Transverse colon (tissue), 4 donors: ENCODE measurements at regions not wholly inside any gene's neighbourhood (a gene's known extent, or its start where the extent isn't known, plus 50 kb on each side); places are given as distances from the start of the nearest gene placed in this dataset.

Experiments
- DNase-seq: peaks from one replicate; pipeline ENCODE4 v3.0.0-alpha.2; 2019
- H3K27ac ChIP-seq, 4 donors: fragments of 200-600 bp; sonication (generic); 2 replicates each; pipeline ENCODE4 v1.5.1; 2016 to 2018; ENCODE audit warnings: inconsistent platforms in 4 of 4
- H3K27me3 ChIP-seq: fragments of 200-600 bp; sonication (generic); 2 replicates; pipeline ENCODE4 v1.5.1; 2017; ENCODE audit warnings: inconsistent platforms
- H3K36me3 ChIP-seq, 4 donors: fragments of 200-600 bp; sonication (generic); 2 replicates each; pipeline ENCODE4 v1.5.1; 2017 to 2019; ENCODE audit warnings: inconsistent platforms in 4 of 4
- H3K4me1 ChIP-seq, 4 donors: fragments of 200-600 bp; sonication (generic); 2 replicates each; pipeline ENCODE4 v1.5.1; 2017 to 2020; ENCODE audit warnings: inconsistent platforms in 4 of 4
- H3K4me3 ChIP-seq, 4 donors: fragments of 200-600 bp; sonication (generic); 1 replicate in 1 of 4; 2 replicates in 3 of 4; pipeline versions ENCODE4 v1.5.1 to v1.6.1; 2017 to 2019; ENCODE audit warnings: inconsistent platforms in 4 of 4
- H3K9me3 ChIP-seq, 2 donors: fragments of 200-600 bp; sonication (generic); 2 replicates each; pipeline ENCODE4 v1.5.1; 2017 to 2019; ENCODE audit warnings: inconsistent platforms in 2 of 2
- CTCF ChIP-seq, 5 experiments: fragments of 200-600 bp in 3 of 5; fragments of 450-650 bp in 2 of 5; sonication (generic) in 3 of 5; IDR thresholded peaks; 1 replicate in 2 of 5; 2 replicates in 3 of 5; pipeline ENCODE4 v1.5.1; 2016 to 2017; ENCODE audit warnings: antibody characterized with exemption in 5 of 5, inconsistent platforms in 3 of 5, mild to moderate bottlenecking in 2 of 5, moderate library complexity in 1 of 5
- EP300 ChIP-seq: sonication (generic); formaldehyde crosslinking; IDR thresholded peaks from one replicate; pipeline ENCODE4 v1.6.1; 2017; ENCODE audit warnings: antibody characterized with exemption, low read depth
- POLR2A ChIP-seq: fragments of 450-650 bp; IDR thresholded peaks from one replicate; pipeline ENCODE4 v1.6.1; 2016; ENCODE audit warnings: antibody characterized with exemption, mild to moderate bottlenecking, moderate library complexity
- POLR2AphosphoS5 ChIP-seq, 3 donors: sonication (generic); formaldehyde crosslinking; IDR thresholded peaks; one replicate each; pipeline ENCODE4 v1.6.1; 2016; ENCODE audit warnings: antibody characterized with exemption in 3 of 3
- WGBS, 2 donors: methylation state at CpG; one replicate each; pipeline ENCODE4 v1.1.5; 2018; ENCODE audit warnings: low coverage in 1 of 2; 5-methylcytosine and 5-hydroxymethylcytosine counted together
- in situ Hi-C, 4 donors: fragments of 200-750 bp; cut with MboI; loops; one replicate each; pipeline versions ENCODE4 v1.15.0 to v1.15.1; 2017; ENCODE audit warnings: low sequenced_read_pairs in 3 of 4, low pct_ligation_motif_present in 1 of 4, low pct_unique_long_range_greater_than_20kb in 1 of 4
- intact Hi-C: fragments of 100-400 bp; cut with DNase I; formaldehyde crosslinking; loops from one replicate; pipeline ENCODE4 v1.15.1; 2023; ENCODE audit warnings: low total_unique reads

- Histone ChIP-seq H3K27me3 (no peaks in the 10 kb centered on the region), H3K4me3 (no peak overlapping the region), H3K27ac (no peak overlapping the region), H3K36me3 (no peaks in the 10 kb centered on the region), H3K4me1 (no peaks in the 10 kb centered on the region), H3K9me3 (peaks cover 21 to 29% of the 10 kb centered on the region in 2 donors)
- intact Hi-C loops, result no loop called here
- in situ Hi-C loops, result no loop called here
- no peak for DNase-seq
- TF ChIP-seq EP300, result no peak
- no peak for TF ChIP-seq POLR2A
- TF ChIP-seq POLR2AphosphoS5 (IDR thresholded peaks at IDR 0.05), result no peak
- no peak for TF ChIP-seq CTCF (IDR thresholded peaks at IDR 0.05)
Measured at GRCh38 chr4:148530114-148530513, 87.9 kb upstream of the NR3C2 start.

GRCh38 chr4:148527571-148527970 lies 85.4 kb upstream of the NR3C2 start:
- DNase-seq, result no peak
- no peak overlapping the region for H3K4me3 ChIP-seq

GRCh38 chr4:148522995-148523394 lies 80.8 kb upstream of the NR3C2 start:
- intact Hi-C loops, result no loop called here
- 84 to 87% methylated on average over 4 of the region's 4 CpGs for WGBS, 2 donors
- no peak for TF ChIP-seq POLR2AphosphoS5 (IDR thresholded peaks at IDR 0.05)
- TF ChIP-seq EP300, result no peak
- TF ChIP-seq POLR2A, result no peak
- no peak for TF ChIP-seq CTCF (IDR thresholded peaks at IDR 0.05)

More at GRCh38 chr4:148527571-148527970, 85.4 kb upstream of the NR3C2 start:
- in situ Hi-C loops, result no loop called here
- Histone ChIP-seq H3K36me3 (no peaks in the 10 kb centered on the region), H3K27me3 (no peaks in the 10 kb centered on the region), H3K4me1 (no peaks in the 10 kb centered on the region), H3K9me3 (peaks cover 0 to 4% of the 10 kb centered on the region in 2 donors), H3K27ac (no peak overlapping the region)
- TF ChIP-seq POLR2A (no peak), CTCF (IDR thresholded peaks at IDR 0.05) (no peak), POLR2AphosphoS5 (IDR thresholded peaks at IDR 0.05) (no peak), EP300 (no peak)
- intact Hi-C loops, result no loop called here

GRCh38 chr4:148515248-148515647 lies 73.0 kb upstream of the NR3C2 start:
- DNase-seq, result no peak
- no peak overlapping the region for H3K27ac ChIP-seq
- WGBS, 2 donors, result 26 to 33% methylated on average over 1 of the region's 1 CpG
- no peaks in the 10 kb centered on the region for H3K4me1 ChIP-seq
- in situ Hi-C loops, result no loop called here
- no peak overlapping the region for H3K4me3 ChIP-seq
- H3K36me3 ChIP-seq, result no peaks in the 10 kb centered on the region
- intact Hi-C loops, result no loop called here
- no peaks in the 10 kb centered on the region for H3K9me3 ChIP-seq
- TF ChIP-seq POLR2A (no peak), POLR2AphosphoS5 (IDR thresholded peaks at IDR 0.05) (peak in 1 of 3 donors; percentile 7)
- H3K27me3 ChIP-seq, result no peaks in the 10 kb centered on the region

More at GRCh38 chr4:148522995-148523394, 80.8 kb upstream of the NR3C2 start:
- Histone ChIP-seq H3K27ac (no peak overlapping the region), H3K27me3 (no peaks in the 10 kb centered on the region), H3K4me3 (no peak overlapping the region), H3K4me1 (no peaks in the 10 kb centered on the region), H3K36me3 (no peaks in the 10 kb centered on the region), H3K9me3 (no peaks in the 10 kb centered on the region)
- no peak for DNase-seq
- in situ Hi-C loops, result no loop called here

- H3K27me3 ChIP-seq, result no peaks in the 10 kb centered on the region
- H3K9me3 ChIP-seq, result no peaks in the 10 kb centered on the region
- H3K4me1 ChIP-seq, result no peaks in the 10 kb centered on the region
- TF ChIP-seq EP300 (no peak), CTCF (IDR thresholded peaks at IDR 0.05) (no peak), POLR2A (no peak), POLR2AphosphoS5 (IDR thresholded peaks at IDR 0.05) (no peak)
- WGBS, 2 donors, result 83 to 91% methylated on average over 2 of the region's 2 CpGs
- no peaks in the 10 kb centered on the region for H3K36me3 ChIP-seq
- intact Hi-C loops (no loop called here), in situ Hi-C loops (no loop called here)
- DNase-seq, result no peak
- no peak overlapping the region for H3K4me3 ChIP-seq
- H3K27ac ChIP-seq, result no peak overlapping the region
Measured at GRCh38 chr4:148514581-148514980, 72.4 kb upstream of the NR3C2 start.
